ENCODE measurements at regions not wholly inside any gene's neighbourhood (a gene's known extent, or its start where the extent isn't known, plus 50 kb on each side); places are given as distances from the start of the nearest gene placed in this dataset.

DNA sequence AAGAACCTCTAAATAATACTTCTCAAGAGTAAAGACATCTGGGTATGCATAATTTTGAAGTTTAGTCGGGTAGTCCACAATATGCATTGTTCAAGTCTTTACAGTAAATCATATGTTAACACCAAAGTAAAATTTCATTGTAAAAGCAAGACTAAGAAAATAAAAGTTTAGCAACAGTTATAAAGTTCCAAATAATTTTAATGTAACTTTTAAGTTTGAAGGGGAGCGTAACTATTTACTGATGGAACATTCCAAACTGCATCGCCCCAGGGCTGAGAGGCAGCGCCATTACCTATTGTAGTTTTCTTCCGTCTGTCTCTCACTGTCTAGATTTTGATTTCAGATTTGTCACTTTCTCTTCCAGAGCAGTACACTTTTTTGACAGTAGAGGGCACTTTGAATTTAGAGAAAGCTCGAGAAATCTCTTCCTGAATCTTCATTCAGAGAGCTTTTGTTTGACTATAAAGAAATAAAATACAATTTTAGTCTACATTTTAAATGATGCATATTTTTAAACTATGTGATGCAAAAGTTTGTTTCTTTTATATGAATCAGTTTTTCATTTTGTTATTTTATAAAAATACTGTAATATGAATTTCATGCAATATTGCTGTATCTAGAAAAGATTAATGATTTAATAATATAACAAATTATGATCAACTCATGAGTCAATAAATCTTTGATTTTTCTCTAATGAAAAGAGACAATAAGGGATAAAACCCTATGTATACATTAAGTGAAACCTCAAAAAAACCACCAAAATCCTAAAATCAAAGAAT is 389.8 kb downstream of the FIGN start:
- FAIRE-seq (no peak), ATAC-seq (no peak), DNase-seq (ENCODE audit: extremely low read depth in 1 of 4, low spot score in 3 of 4) (peak; percentile 9 to 40 (median 12))
- Histone ChIP-seq H3K27me3 (ENCODE audit: control insufficient read depth in 2 of 2, insufficient read depth in 2 of 2, low read length in 2 of 2) (no peaks in the 10 kb centered on the region), H2AFZ (ENCODE audit: low read depth, low read length) (no peak overlapping the region), H4K20me1 (replicated peaks; ENCODE audit: control insufficient read depth, insufficient read depth, low read length) (no peaks in the 10 kb centered on the region), H3K9me1 (ENCODE audit: control insufficient read depth, insufficient read depth, low read length) (no peaks in the 10 kb centered on the region), H3K27ac (ENCODE audit: extremely low read depth, low read depth, low read length) (no peak overlapping the region), H3K9ac (ENCODE audit: insufficient read depth in 1 of 2, low read depth in 2 of 2, low read length in 2 of 2) (no peak overlapping the region), H3K4me1 (replicated peaks in 1 of 2; ENCODE audit: control insufficient read depth in 2 of 2, insufficient read depth in 2 of 2, low read length in 2 of 2) (no peaks in the 10 kb centered on the region), H3K9me3 (replicated peaks; ENCODE audit: control insufficient read depth, insufficient read depth, low read depth, low read length) (no peaks in the 10 kb centered on the region), H3K36me3 (ENCODE audit: control insufficient read depth, insufficient read depth, low read length) (no peaks in the 10 kb centered on the region), H3K79me2 (ENCODE audit: control insufficient read depth, insufficient read depth, low read length) (no peaks in the 10 kb centered on the region), H3K4me3 (no peak overlapping the region), H3K4me2 (ENCODE audit: insufficient read depth, low read length) (no peak overlapping the region)
- 3% methylated on average over 6 of the region's 6 CpGs for WGBS (ENCODE audit: insufficient coverage, low coverage, missing lambda C conversion rate)
- BruUV-seq (replicated peaks): no TSS peak
- POLR2A ChIA-PET: no interaction called here
- CTCF ChIA-PET (ENCODE audit: low intra/inter-chr PET ratio): interaction anchor here (0.9 kb wide), 1 partner anchor 1253 kb away, joined by 3 read pairs; no protein-coding TSS in a partner anchor
- intact Hi-C loops (cut with micrococcal nuclease): loop anchor here (2.0 kb wide), 1 partner anchor 715 kb away; no protein-coding TSS in a partner anchor
- in situ Hi-C loops (cut with MboI): loop anchor here (25.0 kb wide), 1 partner anchor 1141 kb away; no protein-coding TSS in a partner anchor
- TF ChIP-seq, protein P1, sequence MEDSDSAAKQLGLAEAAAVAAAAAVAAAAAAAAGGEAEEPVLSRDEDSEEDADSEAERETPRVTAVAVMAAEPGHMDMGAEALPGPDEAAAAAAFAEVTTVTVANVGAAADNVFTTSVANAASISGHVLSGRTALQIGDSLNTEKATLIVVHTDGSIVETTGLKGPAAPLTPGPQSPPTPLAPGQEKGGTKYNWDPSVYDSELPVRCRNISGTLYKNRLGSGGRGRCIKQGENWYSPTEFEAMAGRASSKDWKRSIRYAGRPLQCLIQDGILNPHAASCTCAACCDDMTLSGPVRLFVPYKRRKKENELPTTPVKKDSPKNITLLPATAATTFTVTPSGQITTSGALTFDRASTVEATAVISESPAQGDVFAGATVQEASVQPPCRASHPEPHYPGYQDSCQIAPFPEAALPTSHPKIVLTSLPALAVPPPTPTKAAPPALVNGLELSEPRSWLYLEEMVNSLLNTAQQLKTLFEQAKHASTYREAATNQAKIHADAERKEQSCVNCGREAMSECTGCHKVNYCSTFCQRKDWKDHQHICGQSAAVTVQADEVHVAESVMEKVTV (CRISPR knock-in tag; IDR thresholded peaks at IDR 0.05): peak; percentile 36; the same call in 1 of the 2 replicates
- TF ChIP-seq, protein P2, sequence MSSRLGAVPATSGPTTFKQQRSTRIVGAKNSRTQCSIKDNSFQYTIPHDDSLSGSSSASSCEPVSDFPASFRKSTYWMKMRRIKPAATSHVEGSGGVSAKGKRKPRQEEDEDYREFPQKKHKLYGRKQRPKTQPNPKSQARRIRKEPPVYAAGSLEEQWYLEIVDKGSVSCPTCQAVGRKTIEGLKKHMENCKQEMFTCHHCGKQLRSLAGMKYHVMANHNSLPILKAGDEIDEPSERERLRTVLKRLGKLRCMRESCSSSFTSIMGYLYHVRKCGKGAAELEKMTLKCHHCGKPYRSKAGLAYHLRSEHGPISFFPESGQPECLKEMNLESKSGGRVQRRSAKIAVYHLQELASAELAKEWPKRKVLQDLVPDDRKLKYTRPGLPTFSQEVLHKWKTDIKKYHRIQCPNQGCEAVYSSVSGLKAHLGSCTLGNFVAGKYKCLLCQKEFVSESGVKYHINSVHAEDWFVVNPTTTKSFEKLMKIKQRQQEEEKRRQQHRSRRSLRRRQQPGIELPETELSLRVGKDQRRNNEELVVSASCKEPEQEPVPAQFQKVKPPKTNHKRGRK (tag; IDR thresholded peaks at IDR 0.05): no peak
- peak; percentile 9; the same call in 1 of the 2 replicates for TF ChIP-seq REST (IDR thresholded peaks at IDR 0.05; ENCODE audit: borderline replicate concordance)
- no peak for TF ChIP-seq REST (CRISPR knock-in tag; IDR thresholded peaks at IDR 0.05; ENCODE audit: low read depth)
- peak; percentile 59 to 66 for TF ChIP-seq RAD21 (CRISPR knock-in tag; conservative IDR thresholded peaks at IDR 0.05 in 1 of 2, IDR thresholded peaks at IDR 0.05 in 1 of 2)
- TF ChIP-seq, protein P3, sequence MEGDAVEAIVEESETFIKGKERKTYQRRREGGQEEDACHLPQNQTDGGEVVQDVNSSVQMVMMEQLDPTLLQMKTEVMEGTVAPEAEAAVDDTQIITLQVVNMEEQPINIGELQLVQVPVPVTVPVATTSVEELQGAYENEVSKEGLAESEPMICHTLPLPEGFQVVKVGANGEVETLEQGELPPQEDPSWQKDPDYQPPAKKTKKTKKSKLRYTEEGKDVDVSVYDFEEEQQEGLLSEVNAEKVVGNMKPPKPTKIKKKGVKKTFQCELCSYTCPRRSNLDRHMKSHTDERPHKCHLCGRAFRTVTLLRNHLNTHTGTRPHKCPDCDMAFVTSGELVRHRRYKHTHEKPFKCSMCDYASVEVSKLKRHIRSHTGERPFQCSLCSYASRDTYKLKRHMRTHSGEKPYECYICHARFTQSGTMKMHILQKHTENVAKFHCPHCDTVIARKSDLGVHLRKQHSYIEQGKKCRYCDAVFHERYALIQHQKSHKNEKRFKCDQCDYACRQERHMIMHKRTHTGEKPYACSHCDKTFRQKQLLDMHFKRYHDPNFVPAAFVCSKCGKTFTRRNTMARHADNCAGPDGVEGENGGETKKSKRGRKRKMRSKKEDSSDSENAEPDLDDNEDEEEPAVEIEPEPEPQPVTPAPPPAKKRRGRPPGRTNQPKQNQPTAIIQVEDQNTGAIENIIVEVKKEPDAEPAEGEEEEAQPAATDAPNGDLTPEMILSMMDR (IDR thresholded peaks at IDR 0.05 in 2 of 3, conservative IDR thresholded peaks at IDR 0.05 in 1 of 3; ENCODE audit: insufficient read depth in 2 of 3, low read depth in 1 of 3, low read length in 3 of 3): peak in 2 of 3 experiments; percentile 46 to 54; a peak in 4 of 6 replicates
